ENCODE measurements at regions not wholly inside any gene's neighbourhood (a gene's known extent, or its start where the extent isn't known, plus 50 kb on each side); places are given as distances from the start of the nearest gene placed in this dataset.

DNA sequence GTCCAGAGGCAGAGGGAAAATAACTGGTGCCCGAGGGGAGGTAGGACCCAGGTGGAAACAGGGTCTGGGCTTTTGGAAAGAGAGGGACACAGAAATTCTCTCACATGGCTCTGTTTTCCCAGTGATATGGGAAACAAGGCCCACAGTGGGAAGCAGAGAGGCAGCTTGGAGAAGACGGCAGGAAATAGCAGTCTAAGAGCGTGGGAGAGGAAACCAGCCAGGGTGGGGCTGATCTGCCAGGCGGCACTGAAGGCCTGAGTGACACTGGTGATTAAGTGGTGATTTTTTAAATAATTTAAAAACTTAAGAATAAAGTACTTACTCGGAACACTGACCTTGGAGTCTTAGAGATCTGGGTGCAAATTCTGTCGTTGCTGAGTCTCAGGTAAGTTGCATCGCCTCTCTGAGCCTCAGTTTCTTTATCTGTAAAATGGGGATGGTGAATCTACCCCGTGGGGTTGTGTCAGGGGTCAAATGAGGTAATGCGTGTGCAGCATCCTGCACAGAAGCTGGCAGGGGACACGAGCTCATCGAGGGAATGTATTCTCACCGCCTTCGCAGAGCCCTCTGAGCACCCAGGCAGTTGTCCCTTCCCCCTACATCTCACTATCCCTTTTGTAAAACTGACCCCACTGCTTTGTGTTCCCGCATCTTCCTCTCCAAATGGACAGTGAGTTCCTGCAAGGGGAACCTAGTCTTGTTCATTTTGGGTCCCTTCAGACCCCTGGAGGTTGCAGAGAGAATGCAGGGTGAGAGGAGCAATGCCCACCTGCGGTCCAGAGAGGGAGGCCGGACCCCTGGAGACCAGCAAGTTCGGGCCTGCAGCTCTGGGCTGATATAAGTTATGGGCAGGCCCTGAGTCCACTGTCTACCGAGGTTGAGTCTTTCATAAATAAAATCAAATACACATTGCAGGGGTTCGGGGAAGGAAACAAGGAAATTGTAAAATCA lies 228.6 kb upstream of the PMEPA1 start:
- no peak for DNase-seq

DNA sequence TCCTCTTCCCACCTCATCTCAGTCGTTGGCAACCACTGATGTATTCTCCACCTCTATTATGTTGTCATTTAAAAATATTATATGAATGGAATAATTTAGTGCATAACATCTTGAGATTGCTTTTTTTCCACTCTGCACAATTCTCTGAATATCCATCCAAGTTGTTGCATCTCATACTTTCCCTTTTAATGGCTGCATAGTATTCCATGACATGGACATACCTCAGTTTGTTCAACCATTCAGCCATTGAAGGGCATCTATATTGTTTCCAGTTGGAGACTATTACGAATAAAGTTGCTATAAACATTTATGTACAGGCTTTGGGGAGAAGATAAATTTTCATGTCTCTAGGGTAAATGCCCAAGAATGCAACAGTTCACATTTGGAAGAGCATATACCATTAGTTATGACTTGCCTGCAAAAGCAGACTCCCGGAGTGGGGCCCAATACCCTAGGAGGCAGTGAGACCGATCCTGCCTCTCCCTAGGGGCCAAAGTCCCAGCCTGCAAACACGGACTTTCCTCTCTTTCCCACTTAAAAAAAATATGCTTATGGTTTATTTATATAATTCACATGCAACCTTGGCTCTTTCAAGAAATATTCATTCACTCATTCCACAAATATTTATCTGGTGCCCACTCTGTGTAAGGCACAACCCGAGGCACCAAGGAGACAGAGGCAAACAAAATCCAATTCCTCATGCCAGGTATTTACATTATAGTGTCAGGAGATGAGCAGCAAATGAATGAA lies 227.0 kb upstream of the PMEPA1 start:
- DNase-seq: no peak

DNA sequence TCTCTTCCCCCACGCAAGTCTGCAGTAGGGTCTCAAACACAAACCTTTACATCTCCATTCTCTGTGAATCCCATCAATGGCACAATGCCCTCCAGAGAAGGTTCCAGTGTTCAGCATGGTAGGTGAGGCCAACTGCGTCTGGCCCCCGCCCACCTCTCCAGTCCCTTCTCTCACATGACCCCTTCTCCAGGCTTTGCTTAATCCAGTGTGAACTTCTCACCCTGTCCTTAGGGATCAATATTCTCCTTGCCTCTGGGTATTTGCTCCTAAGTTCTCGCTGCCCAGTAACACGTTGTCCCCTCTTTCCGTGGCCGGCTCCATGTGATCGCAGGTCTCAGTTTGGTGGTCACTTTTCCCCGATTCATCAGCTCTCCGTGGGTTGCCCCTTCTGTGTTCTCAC lies 225.1 kb upstream of the PMEPA1 start:
- DNase-seq: no peak

DNA sequence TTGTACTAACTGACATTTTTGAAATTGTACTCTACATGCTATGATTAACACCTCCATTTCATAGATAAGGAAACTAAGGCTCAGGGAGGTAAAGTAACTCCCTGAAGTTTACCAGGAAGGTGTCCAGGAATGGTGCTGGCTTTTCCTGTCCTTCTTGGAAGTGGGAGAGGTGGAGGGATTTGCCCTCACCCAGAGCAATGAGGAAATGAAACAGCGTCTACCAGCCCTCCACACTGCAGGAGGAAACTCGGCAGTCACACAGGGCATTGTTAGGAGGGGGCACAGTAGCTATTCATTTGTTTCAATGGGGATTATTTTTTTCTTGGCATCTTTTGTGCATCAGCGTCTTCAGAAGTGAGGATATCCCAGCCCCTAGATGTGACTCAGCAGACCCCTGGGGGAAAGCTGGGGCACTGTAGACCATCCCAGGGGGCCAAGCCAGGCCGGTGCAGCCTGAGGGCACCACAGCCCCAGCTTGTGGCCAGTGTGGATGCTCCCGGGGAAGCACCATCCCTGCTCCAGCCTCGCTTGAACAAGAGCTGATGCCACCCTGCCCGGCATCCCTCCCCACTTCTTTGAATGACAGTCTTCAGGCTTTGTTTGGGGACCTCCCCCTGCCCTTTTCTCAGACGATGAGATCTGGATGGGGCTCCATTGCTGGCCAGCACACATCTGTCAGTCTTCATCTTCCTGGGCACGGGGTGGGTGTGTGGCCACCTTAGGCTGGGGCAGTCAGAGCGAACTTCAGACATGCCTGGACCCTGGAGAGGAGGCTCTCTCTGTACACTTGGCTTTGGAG lies 224.4 kb upstream of the PMEPA1 start:
- DNase-seq: no peak

DNA sequence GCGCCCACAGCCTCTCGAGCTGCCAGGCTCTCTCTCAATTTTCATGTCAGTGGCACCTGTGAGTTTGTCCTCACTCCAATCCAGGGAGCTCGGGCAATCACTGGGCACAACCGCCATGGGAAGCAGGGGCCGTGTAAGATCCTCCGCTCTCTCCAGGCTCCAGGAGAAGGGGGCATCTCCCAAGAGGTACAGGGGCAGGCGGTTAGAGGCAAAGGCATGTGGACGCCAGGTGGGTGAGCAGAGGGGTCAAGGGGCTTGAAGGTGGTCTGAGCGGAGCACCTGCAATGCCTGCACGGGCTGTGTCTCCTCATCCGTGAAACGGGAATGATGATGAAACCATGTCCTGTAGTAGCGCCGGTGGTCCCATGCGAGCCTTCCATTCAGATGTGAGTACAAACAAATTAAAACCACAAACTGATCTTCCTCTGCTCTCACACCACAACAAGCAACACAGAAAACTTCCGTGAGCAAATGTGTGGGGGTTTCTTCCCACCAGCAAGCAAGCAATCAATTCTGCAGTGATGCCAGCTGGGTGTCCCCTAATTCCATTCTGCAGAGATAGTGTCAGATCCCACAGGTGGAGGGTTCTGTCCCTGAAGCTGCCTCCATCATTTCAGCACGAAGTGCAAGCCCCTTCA lies 222.5 kb upstream of the PMEPA1 start:
- DNase-seq: no peak

DNA sequence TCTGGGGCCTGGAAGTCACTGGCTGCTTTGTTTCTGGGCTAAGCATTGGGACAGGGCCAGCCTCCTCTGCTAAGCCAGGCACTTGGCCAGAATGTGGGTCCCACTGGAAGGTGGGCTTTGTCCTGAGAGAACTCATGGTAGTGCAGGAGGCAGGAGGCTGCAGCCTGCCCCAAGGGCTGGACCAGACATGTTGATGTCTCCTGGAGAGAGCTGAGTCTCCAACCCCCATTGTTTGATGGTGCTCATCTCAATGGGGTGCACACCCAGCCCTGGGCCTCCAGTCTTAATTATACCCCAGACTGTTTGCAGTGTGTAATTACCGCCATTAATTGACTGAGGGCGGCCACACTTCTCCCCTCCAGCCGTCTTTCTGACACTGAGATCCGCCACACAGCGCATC lies 220.5 kb upstream of the PMEPA1 start:
- DNase-seq: no peak

DNA sequence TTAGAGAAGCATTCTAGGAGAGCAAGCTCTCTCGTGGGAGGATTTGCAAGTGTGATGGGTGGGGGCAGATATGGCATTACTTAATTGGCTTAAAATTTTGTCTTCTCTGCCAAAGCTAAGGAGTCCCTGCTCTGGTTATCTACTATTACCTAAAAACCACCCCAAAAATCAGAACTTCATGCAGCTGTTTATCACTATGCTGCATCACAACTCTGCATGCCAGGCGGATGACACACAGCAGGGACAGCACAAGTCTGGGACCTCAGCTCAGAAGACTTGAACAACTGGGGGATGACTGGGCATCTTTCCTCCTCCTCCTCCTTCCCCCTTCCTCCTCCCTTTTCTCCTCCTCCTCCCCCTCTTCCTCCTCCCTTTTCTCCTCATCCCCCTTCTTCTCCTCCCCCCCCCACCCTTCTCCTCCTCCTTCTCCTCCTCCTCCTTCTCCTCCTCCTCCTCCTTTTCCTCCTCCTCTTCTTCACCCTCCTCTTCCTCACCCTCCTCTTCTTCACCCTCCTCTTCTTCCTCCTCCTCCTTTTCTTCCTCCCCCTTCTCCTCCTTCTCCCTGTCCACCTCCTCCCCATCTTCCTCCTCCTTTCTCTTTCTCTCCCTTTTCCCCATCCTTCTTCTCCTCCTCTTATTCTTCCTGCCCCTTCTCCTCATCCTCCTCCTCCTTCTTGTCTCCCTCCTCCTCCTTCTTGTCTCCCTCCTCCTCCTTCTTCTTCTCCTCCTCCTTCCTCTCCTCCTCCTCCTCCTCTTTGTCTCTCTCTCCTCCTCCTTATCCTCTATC lies 218.6 kb upstream of the PMEPA1 start:
- DNase-seq: no peak

DNA sequence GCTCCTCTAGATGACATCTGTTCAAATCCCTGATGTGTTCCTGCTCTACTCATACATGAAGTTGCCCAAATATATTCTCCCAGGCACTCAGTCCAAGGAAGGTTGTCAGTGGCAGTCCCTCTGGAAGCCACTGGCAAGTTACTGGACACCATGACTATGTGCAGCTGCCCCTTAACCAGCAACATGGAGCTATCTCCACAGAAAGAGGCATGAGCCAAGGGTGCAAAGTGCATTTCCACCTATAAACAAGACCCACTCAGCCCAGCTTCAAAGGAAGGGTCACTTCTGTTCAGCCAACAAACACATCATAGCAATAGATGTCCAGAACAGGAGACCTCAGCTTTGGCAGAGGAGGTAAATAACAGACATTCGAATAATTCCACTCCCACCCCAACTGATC lies 217.6 kb upstream of the PMEPA1 start:
- no peak for DNase-seq

DNA sequence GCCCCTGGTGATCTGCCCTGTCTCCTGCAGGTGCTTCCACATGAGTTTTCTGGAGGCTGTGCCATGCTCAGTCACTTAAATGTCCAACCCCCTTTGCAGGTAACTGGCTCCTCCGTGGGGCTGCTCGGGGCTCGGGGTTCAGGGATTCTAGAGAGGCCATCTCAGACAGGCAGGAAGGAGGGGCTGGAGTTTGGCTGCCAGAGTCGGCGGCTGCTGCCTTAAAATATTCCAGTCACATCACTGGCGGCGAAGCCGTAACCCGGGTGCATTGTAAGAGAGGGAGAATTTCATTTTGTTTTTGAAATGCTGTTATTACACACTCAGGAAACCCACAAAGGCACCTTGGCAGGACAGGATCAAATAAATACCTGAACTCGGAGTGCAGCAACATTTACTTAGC lies 212.9 kb upstream of the PMEPA1 start:
- DNase-seq: no peak

DNA sequence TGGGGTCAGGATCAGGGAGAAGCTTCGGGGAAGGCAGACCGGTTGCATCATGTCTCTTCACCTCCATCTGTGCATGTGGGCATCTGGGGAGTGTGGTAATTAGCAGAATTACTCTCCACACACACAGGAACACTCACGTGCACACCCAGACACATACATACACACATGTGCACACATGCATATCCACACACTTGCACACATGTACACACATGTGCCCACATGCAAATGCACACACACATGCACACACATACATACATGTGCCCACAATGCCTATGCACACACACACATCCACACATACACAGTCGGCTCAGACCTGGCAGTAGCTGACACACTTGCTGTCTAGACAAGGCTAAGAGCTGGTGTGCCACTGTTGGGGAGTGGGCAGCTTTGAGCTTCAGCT lies 212.3 kb upstream of the PMEPA1 start:
- DNase-seq: no peak

DNA sequence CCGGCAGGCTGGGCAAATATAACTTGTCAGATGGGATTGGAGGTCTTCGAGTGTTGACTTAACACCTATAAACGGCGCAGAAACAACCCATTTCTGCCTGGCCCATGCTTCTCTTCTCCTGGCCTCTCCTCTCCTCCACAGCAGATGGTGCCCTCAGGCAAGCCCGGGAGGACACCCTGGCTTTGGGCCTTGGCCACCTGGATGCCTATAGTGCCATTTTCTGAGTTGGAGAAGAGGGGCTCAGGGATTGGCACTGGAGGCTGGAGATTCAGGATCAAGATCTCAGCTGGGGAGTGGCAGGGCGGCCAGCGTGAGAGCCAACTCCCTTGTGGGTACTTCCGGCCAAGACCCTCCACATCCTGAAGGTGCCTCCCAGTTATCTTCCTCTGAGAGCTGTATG lies 211.9 kb upstream of the PMEPA1 start:
- no peak for DNase-seq

DNA sequence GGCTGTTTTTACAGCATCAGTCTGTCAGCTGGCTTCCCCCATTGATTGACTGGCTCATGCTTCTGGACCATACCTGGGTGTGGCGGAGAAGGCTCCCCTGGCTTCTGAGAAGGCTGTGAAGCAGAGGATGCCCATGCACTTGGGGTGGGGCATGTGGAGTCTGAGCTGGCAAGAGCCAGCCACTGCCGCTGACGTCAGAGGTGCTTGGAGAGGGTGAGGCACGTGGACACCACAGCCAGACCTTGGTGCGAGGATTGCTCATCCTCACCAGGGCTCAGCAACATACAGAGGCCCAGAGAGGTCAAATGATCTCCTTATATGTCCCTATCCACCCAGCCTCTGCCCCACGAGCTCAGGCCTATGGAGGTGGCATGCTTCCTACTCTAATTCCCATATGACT lies 211.2 kb upstream of the PMEPA1 start:
- no peak for DNase-seq

DNA sequence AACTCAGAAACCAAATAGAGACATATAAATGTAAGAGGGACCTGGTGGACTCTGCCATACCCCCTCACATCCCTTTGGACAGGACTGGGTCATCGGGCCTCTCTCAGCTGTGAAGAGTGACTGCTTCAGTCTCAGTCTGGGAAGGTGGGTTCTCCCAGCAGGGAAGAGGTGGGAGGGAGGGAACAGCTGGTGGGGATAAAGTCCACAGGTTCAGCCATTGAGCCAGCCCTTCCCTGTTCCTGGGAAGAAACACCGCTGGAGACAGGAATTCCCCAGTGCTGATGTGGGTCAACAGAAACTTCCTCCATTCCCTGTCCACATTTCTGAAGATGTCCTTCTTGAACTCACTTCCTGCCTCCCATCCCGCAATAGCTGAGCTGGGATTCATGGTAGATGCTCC lies 209.2 kb upstream of the PMEPA1 start:
- DNase-seq: no peak

DNA sequence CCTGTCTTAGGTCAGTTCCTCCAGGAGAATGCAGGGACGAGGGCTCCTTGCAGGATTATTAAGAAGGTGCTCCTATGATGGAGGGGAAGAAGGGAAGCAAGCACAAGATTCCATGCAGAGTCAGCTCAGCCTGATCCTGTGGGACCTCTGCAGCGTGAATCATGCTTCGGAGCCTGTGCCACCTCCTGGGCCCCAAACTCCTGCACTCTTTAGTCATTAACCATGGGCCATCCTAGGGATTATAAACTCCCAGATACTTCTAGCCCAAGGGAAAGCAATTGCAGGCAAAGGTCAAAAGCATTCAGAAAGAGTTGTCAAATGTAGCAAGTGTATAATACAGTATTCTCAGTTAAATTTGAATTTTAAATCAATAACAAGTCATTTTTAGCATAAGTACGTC lies 208.7 kb upstream of the PMEPA1 start:
- DNase-seq: no peak

DNA sequence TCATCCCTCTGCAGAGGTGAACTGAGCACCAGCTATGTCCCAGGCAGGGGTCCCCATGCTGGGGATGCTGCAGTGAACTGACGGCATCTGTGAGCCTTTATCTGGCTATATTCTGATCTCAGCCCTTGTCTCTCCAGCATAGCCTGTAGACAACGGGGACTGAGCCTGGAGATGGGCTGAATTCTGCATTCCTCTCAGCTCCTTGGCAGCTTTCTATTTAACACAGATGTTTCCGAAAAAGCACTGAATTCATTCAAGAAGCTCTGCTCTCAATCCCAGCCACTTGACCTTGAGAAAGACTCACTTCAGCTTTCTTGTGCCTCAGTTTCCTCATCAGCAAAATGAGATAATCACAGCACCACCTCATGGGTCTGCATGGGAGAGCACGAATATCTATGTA lies 204.4 kb upstream of the PMEPA1 start:
- DNase-seq: no peak

DNA sequence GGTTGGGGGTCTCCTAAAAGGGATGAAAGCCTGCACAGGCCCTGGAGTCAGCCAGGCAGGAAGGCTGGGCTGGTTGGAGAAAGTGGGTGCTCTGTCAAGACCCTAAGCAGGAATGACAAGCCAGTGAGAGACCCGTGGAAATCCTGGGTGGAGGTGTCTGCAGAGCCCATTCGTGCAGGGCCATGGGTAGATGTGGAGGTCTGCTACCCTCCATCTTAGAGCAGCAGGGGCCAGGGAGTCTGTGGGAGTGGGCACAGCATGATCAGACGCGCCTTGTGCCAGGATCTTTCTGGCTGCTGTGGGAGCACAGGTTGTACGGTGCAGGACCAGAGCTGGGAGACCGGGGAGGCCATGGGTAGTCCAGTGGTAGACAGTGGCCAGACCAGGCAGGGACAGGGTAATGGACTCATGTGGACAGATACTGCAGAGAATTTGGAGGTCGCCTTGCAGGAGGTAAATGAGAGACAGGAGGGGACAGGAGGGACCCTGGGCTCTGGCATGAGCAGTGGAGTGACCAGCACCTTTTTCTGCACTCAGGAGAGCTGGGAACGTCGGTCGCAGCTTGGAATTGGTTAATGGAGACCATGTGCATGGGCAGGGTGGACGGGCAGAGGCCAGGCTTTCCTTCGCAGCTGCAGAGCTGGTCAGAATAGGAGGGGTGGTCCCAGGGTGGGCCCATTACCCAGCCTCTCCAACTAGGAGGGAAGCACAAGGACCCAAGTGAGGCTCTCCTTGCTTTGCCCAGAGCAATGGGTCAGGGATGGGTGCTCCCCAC lies 203.5 kb upstream of the PMEPA1 start:
- DNase-seq: no peak

DNA sequence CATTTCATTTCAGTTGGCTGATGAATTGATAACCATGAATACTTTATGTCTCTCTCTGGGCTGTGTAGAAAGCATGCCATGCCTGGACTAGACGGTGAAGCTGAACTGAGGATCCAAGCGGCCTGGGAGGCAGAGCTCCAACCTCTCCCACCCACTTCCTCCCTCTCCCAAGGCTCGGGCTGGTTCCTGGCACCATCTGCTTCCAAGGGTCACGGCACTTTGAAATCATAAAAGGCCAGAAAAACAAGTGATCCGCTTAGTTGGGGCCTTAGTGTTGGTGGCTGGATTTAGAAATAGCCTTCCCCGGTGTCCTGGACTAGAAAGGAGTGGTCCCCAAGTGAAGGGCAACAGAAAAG lies 202.4 kb upstream of the PMEPA1 start:
- DNase-seq: no peak

DNA sequence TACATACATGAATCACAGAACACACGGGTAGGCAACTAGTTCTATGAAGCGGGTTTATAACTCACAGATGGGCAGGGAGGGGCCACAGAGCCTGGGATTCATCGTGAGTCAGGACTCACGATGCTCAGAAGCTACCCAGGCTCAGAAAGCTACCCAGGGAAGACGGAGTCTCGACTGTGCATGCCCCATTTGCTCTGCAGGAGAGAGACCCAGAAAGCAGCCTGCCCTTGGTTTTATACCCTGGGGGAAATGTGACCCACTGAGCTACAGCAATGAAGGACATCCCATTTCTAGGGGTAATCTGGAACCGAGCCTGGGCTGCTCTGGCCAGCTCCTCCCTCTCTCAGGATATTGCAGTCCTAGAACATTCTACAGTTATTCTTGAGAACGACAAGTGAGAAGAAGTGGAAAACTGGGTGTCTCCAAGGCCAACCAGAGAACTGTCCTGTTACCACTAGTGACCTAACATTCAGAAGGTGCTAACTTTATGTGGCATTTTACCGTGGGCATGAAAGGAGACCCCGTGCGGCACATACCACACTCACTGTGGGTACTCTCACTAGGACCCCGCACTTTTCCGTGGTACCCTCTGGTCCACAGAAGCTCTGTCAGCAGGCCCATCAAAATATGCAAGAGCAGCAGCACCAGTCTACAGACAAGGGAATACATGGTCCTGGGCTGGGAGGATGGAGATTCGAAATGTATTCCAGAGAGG lies 201.9 kb upstream of the PMEPA1 start:
- DNase-seq: no peak

DNA sequence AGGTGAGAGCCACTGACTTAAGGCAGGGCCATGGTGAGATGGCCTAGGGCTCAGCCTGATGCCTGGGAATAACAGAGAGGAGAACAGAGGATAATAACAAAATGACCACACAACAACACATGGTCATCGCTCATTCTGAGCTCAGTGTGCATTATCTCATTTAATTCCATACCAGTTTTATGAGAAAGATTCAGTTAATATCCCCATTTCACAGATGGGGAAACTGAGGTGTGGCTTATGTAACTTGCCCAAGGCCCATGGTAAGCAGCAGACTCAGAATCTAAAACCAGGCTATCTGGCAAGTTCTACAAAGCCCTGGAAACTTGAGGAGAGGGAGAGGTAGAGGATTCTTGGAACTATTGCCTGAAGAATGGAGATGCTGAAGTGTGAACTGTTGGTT lies 200.9 kb upstream of the PMEPA1 start:
- no peak for DNase-seq

DNA sequence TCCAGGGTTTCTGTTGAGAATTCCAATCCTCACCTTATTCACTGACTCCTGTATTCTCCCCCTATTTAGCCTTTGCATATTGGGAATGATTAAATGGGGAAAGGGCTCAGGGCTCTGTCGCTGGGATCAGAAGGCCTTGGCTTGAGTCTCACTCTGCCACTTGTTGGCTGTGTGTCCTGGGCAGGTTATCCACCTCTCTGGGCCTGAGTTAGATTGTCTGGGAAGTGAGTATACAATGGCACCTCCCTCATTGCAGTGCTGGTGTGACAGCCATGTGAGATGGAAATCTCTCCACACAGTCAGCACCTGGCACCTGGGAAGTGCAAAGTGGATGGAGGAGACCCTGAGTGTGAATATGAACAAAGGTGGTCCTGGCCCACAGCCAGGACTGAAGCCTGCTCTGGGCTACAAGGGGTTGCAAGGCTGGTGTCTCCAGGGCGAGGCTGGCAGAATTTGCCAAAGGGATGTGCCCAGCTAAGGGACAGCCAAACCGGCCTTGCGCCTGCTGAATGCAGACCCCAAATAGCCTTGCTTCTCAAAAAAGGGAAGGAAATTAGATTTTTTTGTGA lies 200.0 kb upstream of the PMEPA1 start:
- DNase-seq: no peak

Measured in NCI-H187 (cell line).